ENCODE measurements at regions not wholly inside any gene's neighbourhood (a gene's known extent, or its start where the extent isn't known, plus 50 kb on each side); places are given as distances from the start of the nearest gene placed in this dataset.

GRCh38 chr13:106377931-106378662 lies 157.4 kb downstream of the EFNB2 start:
- H3K4me3 ChIP-seq (ENCODE audit: control insufficient read depth, low read depth, low read length), result no peak overlapping the region
- no peak for TF ChIP-seq CTCF (IDR thresholded peaks at IDR 0.05; ENCODE audit: control insufficient read depth, insufficient read depth, low read depth, low read length, missing control alignments)
- DNase-seq (ENCODE audit: low read depth), result no peak

GRCh38 chr13:106377341-106377740 lies 158.1 kb downstream of the EFNB2 start:
- TF ChIP-seq CTCF (IDR thresholded peaks at IDR 0.05; ENCODE audit: control insufficient read depth, insufficient read depth, low read depth, low read length, missing control alignments), result no peak
- no peak overlapping the region for H3K4me3 ChIP-seq (ENCODE audit: control insufficient read depth, low read depth, low read length)
- no peak for DNase-seq (ENCODE audit: low read depth)

GRCh38 chr13:106376401-106377112 lies 158.9 kb downstream of the EFNB2 start:
- DNase-seq (ENCODE audit: low read depth), result peak; percentile 76
- peak; percentile 45 for TF ChIP-seq CTCF (IDR thresholded peaks at IDR 0.05; ENCODE audit: control insufficient read depth, insufficient read depth, low read depth, low read length, missing control alignments)
- H3K4me3 ChIP-seq (ENCODE audit: control insufficient read depth, low read depth, low read length), result no peak overlapping the region

- TF ChIP-seq CTCF (IDR thresholded peaks at IDR 0.05; ENCODE audit: control insufficient read depth, insufficient read depth, low read depth, low read length, missing control alignments), result no peak
- H3K4me3 ChIP-seq (ENCODE audit: control insufficient read depth, low read depth, low read length), result no peak overlapping the region
- DNase-seq (ENCODE audit: low read depth), result no peak
Measured at GRCh38 chr13:106375085-106375484, 160.4 kb downstream of the EFNB2 start.

GRCh38 chr13:106374631-106375030 lies 160.8 kb downstream of the EFNB2 start:
- DNase-seq (ENCODE audit: low read depth), result no peak

GRCh38 chr13:106373989-106374572 lies 161.4 kb downstream of the EFNB2 start:
- no peak for TF ChIP-seq CTCF (IDR thresholded peaks at IDR 0.05; ENCODE audit: control insufficient read depth, insufficient read depth, low read depth, low read length, missing control alignments)
- H3K4me3 ChIP-seq (ENCODE audit: control insufficient read depth, low read depth, low read length), result no peak overlapping the region
- DNase-seq (ENCODE audit: low read depth), result peak; percentile 39

More at GRCh38 chr13:106374631-106375030, 160.8 kb downstream of the EFNB2 start:
- no peak for TF ChIP-seq CTCF (IDR thresholded peaks at IDR 0.05; ENCODE audit: control insufficient read depth, insufficient read depth, low read depth, low read length, missing control alignments)
- no peak overlapping the region for H3K4me3 ChIP-seq (ENCODE audit: control insufficient read depth, low read depth, low read length)

Measured in AG09309 (cell line).